ENCODE measurements at regions not wholly inside any gene's neighbourhood (a gene's known extent, or its start where the extent isn't known, plus 50 kb on each side); places are given as distances from the start of the nearest gene placed in this dataset.
"Not testable (repeated sequence)": the region's sequence is repeated elsewhere in the genome, so short reads cannot be mapped to it uniquely, and the experiment has no call there.

DNA sequence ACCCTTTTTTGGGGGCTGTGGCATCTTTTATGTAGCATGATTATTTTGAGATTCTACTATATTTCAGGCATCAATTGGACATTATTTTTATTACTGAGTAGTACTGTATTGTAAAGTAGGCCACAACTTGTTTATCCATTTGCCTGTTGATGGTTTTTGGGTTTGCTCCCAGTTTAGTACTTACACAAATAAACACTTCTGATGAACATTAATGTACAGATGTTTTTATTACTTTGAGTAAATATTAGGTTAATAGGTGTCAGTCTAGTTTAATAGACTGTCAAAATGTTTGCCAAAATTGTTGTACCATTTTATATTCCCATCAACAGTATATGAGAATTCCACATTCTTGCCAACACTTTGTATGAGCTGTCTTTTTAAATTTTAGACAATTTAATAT lies 214.9 kb upstream of the MAD2L1 start:
- Histone ChIP-seq H3K27me3 (ENCODE audit: control insufficient read depth, insufficient read depth, low read length) (no peaks in the 10 kb centered on the region), H3K4me3 (ENCODE audit: low read depth, low read length) (no peak overlapping the region), H3K36me3 (ENCODE audit: control insufficient read depth, insufficient read depth, low read length) (no peaks in the 10 kb centered on the region)
- DNase-seq (ENCODE audit: low read depth) = no peak
- TF ChIP-seq, protein P1, sequence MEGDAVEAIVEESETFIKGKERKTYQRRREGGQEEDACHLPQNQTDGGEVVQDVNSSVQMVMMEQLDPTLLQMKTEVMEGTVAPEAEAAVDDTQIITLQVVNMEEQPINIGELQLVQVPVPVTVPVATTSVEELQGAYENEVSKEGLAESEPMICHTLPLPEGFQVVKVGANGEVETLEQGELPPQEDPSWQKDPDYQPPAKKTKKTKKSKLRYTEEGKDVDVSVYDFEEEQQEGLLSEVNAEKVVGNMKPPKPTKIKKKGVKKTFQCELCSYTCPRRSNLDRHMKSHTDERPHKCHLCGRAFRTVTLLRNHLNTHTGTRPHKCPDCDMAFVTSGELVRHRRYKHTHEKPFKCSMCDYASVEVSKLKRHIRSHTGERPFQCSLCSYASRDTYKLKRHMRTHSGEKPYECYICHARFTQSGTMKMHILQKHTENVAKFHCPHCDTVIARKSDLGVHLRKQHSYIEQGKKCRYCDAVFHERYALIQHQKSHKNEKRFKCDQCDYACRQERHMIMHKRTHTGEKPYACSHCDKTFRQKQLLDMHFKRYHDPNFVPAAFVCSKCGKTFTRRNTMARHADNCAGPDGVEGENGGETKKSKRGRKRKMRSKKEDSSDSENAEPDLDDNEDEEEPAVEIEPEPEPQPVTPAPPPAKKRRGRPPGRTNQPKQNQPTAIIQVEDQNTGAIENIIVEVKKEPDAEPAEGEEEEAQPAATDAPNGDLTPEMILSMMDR (IDR thresholded peaks at IDR 0.05; ENCODE audit: insufficient read depth, low read length, poor library complexity, severe bottlenecking) = no peak

DNA sequence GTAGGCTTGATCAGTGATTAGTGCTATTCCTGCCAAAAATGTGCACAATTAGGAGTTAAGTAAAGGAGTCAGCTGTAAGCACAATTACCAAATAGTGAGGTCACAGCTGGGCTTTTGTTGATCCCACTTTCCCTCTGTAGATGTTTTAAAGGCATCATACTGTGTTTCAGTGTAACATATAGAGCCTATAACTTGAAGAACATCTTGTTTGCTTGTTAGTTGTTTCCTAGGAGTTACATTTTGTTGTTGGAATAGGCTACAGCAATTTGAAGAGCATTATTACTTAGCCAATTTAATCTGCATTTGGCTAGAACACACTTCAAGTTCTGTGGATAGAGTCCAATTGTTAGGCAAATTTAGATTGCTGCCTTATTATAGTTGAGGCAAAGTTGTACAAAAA lies 210.7 kb upstream of the MAD2L1 start:
- no peak overlapping the region for H3K4me3 ChIP-seq (ENCODE audit: low read depth, low read length)
- no peak for DNase-seq (ENCODE audit: low read depth)
- TF ChIP-seq, protein P1 (IDR thresholded peaks at IDR 0.05; ENCODE audit: insufficient read depth, low read length, poor library complexity, severe bottlenecking) = no peak
- no peaks in the 10 kb centered on the region for H3K36me3 ChIP-seq (ENCODE audit: control insufficient read depth, insufficient read depth, low read length)
- H3K27me3 ChIP-seq (ENCODE audit: control insufficient read depth, insufficient read depth, low read length) = no peaks in the 10 kb centered on the region

DNA sequence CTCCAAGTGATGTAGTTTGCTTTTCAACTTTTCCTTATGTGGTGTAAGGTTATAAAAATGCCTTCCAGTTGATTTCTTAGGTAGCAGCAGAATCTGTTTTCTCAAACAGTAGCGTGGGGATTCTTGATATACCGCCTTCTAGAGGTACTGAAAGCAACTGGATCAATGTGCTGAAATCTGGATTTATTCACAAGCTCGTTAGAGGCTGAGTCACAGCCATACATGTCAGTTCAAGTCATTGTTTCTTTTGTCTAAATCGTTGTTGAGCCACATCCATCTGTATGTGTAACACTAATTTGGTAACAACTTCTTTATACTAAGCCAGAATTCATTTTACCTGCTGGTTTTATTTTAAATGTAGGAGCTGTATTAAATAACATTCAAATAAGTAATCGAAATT lies 200.0 kb upstream of the MAD2L1 start:
- TF ChIP-seq, protein P1 (IDR thresholded peaks at IDR 0.05; ENCODE audit: insufficient read depth, low read length, poor library complexity, severe bottlenecking) = no peak
- H3K4me3 ChIP-seq (ENCODE audit: low read depth, low read length) = no peak overlapping the region
- no peak for DNase-seq (ENCODE audit: low read depth)
- H3K27me3 ChIP-seq (ENCODE audit: control insufficient read depth, insufficient read depth, low read length) = no peaks in the 10 kb centered on the region
- no peaks in the 10 kb centered on the region for H3K36me3 ChIP-seq (ENCODE audit: control insufficient read depth, insufficient read depth, low read length)

DNA sequence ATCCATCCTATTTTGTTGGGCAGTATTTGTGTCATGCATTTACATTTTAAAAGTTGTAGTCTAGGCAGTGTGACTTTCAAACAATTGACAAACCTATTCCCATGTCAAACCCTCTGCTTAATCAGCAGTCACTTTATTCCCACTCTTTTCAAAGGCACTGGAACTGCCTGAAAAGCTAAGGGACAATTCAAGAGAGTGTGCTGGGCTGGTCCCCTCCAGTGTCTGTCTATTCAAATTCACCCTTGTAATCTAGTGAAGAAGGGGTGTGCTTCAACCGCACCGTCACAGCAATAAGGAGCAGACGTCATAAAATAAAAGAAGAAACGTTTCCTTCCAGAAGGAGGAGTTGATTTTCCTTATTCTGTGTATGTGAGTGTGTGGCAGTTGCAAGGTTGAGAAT lies 197.0 kb upstream of the MAD2L1 start:
- DNase-seq (ENCODE audit: low read depth) = no peak
- no peaks in the 10 kb centered on the region for H3K27me3 ChIP-seq (ENCODE audit: control insufficient read depth, insufficient read depth, low read length)
- no peak overlapping the region for H3K4me3 ChIP-seq (ENCODE audit: low read depth, low read length)
- H3K36me3 ChIP-seq (ENCODE audit: control insufficient read depth, insufficient read depth, low read length) = no peaks in the 10 kb centered on the region
- TF ChIP-seq, protein P1 (IDR thresholded peaks at IDR 0.05; ENCODE audit: insufficient read depth, low read length, poor library complexity, severe bottlenecking) = no peak

DNA sequence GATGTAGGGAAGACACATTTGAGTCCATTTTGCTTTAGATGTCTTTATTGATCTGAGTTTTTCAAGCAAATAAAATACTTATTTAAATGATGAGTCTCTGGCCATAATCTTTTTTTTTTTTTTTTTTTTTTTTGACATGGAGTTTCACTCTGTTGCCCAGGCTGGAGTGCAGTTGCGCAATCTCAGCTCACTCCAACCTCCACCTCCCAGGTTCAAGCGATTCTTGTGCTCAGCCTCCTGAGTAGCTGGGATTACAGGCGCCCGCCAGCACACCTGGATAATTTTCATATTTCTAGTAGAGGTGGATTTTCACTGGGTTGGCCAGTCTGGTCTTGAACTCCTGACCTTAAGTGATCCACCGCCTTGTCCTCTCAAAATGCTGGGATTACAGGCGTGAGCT lies 194.5 kb upstream of the MAD2L1 start:
- H3K36me3 ChIP-seq (ENCODE audit: control insufficient read depth, insufficient read depth, low read length) = no peaks in the 10 kb centered on the region
- no peak for DNase-seq (ENCODE audit: low read depth)
- no peak overlapping the region for H3K4me3 ChIP-seq (ENCODE audit: low read depth, low read length)
- H3K27me3 ChIP-seq (ENCODE audit: control insufficient read depth, insufficient read depth, low read length) = no peaks in the 10 kb centered on the region
- TF ChIP-seq, protein P1 (IDR thresholded peaks at IDR 0.05; ENCODE audit: insufficient read depth, low read length, poor library complexity, severe bottlenecking) = no peak

DNA sequence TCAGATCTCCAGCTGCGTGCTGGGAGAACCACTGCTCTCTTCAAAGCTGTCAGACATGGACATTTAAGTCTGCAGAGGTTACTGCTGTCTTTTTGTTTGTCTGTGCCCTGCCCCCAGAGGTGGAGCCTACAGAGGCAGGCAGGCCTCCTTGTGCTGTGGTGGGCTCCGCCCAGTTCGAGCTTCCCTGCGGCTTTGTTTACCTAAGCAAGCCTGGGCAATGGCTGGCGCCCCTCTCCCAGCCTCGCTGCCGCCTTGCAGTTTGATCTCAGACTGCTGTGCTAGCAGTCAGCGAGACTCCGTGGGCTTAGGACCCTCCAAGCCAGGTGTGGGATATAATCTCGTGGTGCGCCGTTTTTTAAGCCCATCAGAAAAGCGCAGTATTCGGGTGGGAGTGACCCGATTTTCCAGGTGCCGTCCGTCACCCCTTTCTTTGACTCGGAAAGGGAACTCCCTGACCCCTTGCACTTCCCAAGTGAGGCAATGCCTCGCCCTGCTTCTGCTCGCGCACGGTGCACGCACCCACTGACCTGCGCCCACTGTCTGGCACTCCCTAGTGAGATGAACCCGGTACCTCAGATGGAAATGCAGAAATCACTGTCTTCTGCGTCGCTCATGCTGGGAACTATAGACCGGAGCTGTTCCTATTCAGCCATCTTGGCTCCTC lies 189.6 kb upstream of the MAD2L1 start:
- H3K36me3 ChIP-seq (ENCODE audit: control insufficient read depth, insufficient read depth, low read length); H3K4me3 ChIP-seq (ENCODE audit: low read depth, low read length); H3K27me3 ChIP-seq (ENCODE audit: control insufficient read depth, insufficient read depth, low read length); DNase-seq (ENCODE audit: low read depth): not testable (repeated sequence)

Measured in kidney epithelial cell (primary cell).